ENCODE measurements at regions not wholly inside any gene's neighbourhood (a gene's known extent, or its start where the extent isn't known, plus 50 kb on each side); places are given as distances from the start of the nearest gene placed in this dataset.
A peak's percentile ranks its signal among the peaks of the same experiment; 100 is the strongest.
"Not testable (repeated sequence)": the region's sequence is repeated elsewhere in the genome, so short reads cannot be mapped to it uniquely, and the experiment has no call there.

DNA sequence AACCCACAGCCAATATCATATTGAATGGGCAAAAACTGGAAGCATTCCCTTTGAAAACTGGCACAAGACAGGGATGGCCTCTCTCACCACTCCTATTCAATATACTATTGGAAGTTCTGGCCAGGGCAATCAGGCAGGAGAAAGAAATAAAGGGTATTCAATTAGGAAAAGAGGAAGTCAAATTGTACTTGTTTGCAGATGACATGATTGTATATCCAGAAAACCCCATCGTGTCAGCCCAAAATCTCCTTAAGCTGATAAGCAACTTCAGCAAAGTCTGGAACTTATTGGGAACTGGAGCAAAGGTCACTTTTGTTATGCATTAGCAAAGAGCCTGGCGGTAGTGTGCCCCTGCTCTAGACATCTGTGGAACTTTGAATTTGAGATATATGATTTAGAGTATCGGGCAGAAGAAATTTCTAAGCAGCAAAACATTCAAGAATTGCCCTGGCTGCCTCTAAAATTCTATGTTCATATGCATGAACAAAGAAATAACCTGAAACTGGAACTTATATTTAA lies 53.4 kb upstream of the PSMA1 start:
- DNase-seq, result not testable (repeated sequence)

DNA sequence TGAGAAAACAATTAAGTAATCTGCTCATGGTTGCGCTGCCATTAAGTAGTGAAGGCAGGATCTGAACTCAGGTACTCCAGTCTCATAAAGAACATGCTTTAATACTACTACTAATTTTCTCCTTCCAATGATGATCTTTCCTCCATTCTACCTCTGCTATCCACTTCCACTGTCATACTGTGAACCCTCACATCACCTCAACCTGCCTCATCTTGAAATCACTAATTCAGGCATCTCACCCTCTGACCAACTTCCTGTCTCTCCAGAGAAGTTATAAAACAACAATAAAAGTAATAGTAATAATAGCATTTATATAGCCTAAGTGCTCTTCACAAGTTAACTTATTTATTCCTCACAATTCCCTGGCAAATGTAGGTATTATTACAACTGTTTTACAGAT lies 57.1 kb upstream of the PSMA1 start:
- DNase-seq, result no peak

DNA sequence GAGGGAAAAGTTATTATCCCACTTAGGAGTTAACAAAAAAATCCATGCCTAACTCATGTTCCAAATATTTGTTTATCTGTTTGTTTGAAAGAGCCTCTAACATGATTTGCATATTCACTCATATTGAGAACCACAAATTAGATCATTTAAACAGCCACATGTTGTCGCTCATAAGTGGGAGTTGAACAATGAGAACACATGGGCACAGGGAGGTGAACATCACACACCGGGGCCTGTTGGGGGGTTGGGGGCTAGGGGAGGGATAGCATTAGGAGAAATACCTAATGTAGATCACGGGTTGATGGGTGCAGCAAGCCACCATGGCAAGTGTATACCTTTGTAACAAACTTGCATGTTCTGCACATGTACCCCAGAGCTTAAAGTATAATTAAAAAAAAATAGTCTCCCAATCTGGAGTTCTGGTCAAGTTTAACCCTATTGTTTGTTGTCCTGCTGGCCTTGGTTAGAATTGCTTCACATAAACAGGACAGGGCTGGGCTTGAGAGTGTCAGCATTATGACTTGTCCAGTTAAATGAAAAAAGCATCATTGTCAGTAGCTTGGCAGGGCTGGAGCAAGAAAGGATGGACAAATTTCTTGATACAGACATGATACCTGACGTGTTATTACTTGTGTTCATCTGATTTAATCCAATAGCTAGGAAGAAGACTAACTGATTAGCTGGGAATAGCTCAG lies 57.8 kb upstream of the PSMA1 start:
- DNase-seq, result no peak

DNA sequence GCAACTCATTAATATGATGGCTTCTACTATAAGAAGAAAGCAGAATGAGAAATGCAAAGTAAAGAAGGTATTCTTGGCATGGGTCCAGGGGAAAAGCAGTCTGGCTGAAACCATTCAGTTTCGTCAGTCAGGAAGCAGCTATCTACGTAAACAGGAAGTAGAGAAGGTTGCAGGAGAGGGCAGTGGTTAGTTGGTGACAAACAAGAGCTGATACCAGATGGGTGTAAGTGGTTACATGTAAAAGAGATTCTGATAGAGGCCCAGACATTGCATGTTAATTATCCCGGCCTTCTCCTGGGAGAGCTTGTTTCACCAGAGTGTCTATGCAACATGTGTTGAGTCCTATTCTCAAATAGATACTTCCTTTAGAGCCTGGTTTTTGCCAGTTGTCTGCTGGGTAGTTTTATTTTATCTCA lies 58.4 kb upstream of the PSMA1 start:
- no peak for DNase-seq

DNA sequence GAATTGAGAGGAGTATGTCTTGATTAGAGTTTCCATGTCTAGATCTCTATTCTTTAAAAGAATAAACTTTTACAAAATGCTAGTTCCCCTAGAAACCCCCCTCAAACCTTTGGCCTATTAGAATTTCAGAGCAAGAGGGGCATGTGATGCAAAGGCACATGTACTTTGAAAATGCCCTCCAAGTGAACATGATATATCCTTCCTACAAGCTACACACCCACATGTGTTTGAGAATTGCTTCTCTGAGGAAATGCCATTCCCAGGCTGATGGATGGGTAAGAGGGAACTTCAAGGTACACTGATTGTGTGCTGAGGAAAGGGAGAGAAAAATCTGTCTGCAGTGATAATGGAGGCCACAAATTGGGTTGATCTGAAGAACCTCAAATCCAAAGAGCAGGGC lies 59.5 kb upstream of the PSMA1 start:
- no peak for DNase-seq

DNA sequence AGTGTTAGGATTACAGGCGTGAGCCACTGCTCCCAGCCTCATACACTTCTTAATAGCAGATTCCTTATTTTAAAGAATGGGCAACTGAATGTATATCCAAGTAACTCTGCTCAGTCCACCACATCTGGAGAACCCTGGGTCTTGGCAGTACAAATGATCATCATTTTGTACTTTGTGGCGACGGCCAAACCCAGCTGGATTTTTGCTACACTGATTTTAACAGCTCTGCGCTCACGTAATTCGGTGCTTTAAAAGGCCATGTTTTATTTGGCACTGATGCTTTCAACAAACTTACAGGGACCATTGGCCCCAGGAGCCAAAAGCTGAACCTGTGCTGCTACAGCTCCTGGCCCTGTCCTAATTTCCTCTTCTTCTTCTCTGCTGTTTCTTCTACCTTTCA lies 60.8 kb upstream of the PDE3B start:
- no peak for DNase-seq

DNA sequence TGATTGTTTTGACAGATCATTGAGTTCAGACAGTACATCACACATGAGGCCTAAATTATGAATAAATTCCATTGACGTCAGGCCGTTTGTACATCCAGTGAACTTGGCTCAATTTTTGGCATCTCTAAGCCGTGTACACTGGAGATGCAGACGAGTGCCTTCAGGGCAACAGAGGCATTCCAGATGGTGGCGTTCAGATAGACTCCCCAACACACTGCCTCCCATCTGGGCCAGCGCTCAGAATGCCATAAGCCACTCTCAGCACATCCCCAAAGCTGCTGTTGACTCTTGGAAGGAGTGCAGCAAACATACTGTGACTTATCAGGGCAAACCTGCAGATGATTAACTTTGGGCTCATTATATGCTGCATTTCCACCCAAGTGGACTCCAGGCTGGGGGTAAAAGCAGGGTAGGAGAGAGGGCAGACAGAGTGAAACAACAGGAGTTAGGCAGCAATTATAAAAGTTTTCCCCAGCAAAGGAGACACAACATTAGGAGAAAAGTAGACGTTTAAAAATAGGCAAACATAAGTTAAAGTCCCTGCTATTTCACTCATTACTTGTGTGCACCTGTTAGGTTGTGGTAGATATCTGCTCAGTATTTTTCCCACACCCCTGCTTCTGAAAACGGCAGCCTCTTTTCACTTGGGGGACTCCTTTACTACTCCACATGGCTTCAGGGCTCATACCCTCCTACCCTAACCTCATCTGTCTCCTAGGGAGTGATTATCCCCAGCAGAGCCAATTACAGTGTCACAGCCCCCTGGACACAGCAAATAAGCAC lies 60.2 kb upstream of the PDE3B start:
- no peak for DNase-seq

DNA sequence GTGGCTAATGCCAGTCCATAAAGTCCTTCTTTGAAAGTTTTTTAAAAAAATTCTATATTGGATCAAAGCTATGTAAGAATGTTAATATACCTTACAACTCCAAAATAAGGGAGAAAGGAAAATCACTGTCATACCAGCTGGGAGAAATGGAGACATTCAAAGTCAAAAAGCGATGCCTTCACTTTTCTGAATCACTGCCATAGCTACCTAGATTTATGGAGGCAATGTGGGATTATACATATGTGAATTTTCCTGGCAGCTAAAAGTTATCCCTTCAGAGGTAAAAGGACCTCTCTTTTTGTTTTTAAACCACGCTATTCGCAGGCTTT lies 59.6 kb upstream of the PDE3B start:
- DNase-seq, result no peak

DNA sequence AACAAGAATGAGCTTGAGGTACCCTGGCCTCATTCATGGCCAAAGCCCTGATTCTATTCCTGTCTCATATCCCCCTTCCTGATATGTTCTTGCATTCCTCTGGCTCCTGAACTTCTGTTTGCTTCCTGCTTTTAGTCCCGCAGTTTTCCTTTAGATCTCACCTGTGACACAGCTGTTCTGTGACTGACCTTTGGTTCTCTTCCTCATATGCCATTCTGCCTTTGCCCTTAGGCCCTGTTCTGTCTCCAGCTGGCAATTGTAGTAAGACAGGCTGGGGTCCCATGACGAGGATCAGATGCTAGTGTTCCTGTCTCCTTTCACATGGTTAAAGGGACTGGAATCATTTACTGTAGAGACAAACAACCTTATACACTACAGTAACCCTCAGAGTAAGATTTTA lies 59.0 kb upstream of the PDE3B start:
- DNase-seq, result peak; percentile 88

DNA sequence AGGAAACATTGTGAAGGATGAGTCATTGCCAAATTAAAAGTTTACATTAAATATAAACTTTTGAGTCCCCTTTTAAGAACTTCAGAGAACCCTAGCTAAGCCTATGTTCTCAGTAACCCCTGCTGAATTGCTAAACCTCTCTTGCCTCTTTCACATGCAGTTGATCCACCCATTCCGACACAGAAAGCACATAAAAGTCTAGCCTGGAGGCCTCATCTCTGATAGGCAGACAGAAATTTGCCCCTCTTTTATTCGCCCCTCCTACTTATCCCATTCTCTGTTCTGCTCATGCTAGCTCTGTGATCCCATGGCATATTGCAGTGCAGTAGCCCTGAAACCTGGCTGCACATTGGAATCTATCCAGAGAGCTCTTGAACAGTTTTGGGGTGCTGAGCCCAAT lies 58.2 kb upstream of the PDE3B start:
- DNase-seq, result no peak

DNA sequence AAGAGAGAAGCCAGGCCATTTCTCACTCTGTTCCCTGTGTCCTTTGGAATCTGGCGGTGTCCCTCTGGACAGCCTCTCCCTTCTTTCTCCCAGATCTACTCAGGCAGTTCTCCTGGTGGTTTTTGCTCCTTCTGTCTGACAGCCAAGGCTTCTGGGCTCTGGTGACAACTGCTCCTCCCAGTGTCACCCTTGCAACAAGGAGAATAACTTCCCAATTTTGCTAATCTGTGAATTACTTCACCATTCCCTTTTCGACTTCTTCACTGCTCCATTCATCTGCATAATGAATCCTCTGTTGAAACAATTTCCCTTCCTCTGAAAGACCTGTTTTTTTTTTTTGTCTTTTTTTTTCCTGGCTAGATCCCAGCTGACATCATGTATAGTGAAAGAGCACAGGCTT lies 56.3 kb upstream of the PDE3B start:
- no peak for DNase-seq

DNA sequence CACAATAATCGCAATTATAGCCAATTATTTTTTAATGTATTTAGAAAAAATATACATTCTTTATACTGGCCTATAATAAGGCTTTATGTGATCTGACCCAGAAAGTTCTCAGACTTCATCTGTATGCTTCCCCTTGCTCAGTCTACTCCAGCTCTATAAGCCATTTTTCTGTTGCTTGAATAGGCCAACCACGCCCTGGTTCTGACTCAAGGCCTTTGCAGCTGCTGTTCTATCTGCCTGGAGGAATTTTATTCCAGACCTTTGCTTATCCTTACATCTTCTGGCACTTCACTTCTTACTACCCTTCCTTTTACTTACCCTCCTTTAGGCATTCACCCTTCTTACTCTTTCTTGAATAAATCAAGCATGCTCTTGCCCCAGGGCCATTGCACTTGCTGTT lies 54.9 kb upstream of the PDE3B start:
- no peak for DNase-seq

DNA sequence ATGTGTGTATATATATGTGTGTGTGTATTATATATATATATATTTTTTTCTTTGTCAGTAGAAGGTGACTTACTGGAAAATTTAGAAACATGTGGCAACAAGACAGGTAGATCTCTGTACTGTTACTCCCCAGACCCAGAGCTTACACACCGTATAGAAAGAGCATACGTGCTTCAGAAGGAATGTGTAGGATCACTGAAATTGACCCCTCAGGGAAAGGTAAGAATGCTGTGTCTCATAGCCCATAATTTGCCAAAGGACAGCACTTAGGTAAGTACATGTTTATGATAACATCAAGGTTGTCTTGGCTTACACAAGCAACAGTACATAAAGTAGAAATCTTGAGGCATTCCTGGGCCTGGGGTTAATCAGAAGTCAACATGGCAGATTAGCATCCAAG lies 54.2 kb upstream of the PDE3B start:
- DNase-seq, result no peak

DNA sequence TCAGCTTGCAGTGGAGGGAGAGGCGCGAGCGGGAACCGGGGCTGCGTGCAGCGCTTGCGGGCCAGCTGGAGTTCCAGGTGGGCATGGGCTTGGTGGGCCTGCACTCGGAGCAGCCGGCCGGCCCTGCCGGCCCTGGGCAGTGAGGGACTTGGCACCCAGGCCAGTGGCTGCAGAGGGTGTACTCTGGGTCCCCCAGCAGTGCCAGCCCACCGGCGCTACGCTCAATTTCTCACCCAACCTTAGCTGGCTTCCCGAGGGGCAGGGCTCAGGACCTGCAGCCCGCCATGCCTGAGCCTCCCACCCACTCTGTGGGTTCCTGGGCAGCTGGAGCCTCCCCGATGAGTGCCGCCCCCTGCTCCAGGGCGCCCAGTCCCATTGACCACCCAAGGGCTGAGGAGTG lies 52.6 kb upstream of the PDE3B start:
- DNase-seq, result not testable (repeated sequence)

DNA sequence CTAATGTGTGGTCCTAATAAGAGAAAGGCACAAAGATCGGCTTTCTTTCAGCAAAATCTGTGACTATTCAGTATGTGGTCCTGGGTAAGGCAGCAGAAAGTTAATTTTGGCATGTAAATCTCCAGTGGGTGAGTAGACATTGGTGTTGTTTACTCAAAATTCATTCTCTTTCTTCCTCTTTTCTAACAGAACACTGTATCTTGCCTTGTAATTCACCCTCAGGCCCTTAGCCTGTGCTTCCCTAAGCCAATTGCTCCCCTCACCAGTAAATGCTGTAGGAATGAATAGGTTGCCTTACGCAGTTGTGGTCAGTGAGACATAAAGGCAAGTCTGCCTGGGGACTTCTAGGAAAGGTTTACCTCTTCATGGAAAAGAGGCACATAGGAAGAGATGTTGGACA lies 49.9 kb upstream of the PDE3B start:
- DNase-seq, result peak; percentile 70

Measured in islet precursor cell (in vitro differentiated cells).